Esophagus muscularis mucosa (tissue), 4 donors: ENCODE measurements at regions not wholly inside any gene's neighbourhood (a gene's known extent, or its start where the extent isn't known, plus 50 kb on each side); places are given as distances from the start of the nearest gene placed in this dataset.

Experiments
- EP300 ChIP-seq: sonication (generic); formaldehyde crosslinking; IDR thresholded peaks from one replicate; pipeline ENCODE4 v1.6.1; 2017; ENCODE audit warnings: antibody characterized with exemption
- POLR2A ChIP-seq: fragments of 450-650 bp; IDR thresholded peaks from one replicate; pipeline ENCODE4 v1.6.1; 2017; ENCODE audit warnings: antibody characterized with exemption, moderate library complexity, mild to moderate bottlenecking, low read depth
- TF ChIP-seq, protein P1 (sequence below), 3 experiments: fragments of 200-600 bp in 2 of 3; fragments of 450-650 bp in 1 of 3; sonication (generic) in 2 of 3; IDR thresholded peaks; one replicate each; pipeline ENCODE4 v1.5.1; 2017 to 2019; ENCODE audit warnings: antibody characterized with exemption in 3 of 3, mild to moderate bottlenecking in 2 of 3, moderate library complexity in 1 of 3

DNA sequence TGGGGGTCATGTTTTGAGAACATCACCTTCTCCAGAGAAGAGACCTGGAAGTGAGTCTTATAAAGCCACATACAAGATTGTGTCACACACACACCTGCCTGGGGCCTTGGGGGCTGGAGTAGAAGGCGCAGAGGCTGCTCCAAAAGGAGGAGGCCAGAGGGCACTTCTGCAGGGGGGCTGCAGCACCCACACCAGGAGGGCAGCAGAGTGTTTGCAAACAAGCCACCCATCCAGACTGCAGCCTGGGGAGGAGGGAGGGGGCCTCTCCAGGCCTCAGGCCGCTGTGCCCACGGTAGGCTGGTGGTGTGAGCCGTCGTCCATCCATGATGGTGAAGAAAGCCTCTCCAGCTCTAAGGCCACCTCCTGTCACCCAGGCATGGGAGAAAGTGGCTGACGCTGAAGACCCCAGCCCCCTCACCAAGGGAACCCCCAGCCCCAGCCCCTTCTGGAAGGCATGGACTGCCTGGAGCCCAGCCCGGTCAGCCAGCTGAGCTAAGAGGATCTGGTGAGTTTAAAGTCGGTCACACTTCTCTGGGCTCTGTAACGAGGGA lies 77.5 kb downstream of the FOXL3 start:
- TF ChIP-seq, protein P1, sequence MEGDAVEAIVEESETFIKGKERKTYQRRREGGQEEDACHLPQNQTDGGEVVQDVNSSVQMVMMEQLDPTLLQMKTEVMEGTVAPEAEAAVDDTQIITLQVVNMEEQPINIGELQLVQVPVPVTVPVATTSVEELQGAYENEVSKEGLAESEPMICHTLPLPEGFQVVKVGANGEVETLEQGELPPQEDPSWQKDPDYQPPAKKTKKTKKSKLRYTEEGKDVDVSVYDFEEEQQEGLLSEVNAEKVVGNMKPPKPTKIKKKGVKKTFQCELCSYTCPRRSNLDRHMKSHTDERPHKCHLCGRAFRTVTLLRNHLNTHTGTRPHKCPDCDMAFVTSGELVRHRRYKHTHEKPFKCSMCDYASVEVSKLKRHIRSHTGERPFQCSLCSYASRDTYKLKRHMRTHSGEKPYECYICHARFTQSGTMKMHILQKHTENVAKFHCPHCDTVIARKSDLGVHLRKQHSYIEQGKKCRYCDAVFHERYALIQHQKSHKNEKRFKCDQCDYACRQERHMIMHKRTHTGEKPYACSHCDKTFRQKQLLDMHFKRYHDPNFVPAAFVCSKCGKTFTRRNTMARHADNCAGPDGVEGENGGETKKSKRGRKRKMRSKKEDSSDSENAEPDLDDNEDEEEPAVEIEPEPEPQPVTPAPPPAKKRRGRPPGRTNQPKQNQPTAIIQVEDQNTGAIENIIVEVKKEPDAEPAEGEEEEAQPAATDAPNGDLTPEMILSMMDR (IDR thresholded peaks at IDR 0.05): no peak
- TF ChIP-seq POLR2A (no peak), EP300 (no peak)
